Lung (tissue), 11 donors: ENCODE measurements at regions not wholly inside any gene's neighbourhood (a gene's known extent, or its start where the extent isn't known, plus 50 kb on each side); places are given as distances from the start of the nearest gene placed in this dataset.

Experiments
- ATAC-seq: fragments of 200-7000 bp; cut with Tn5 transposase; one replicate; pipeline ENCODE4 v1.9.1; 2020; ENCODE audit warnings: moderate number of reproducible peaks; ENCODE audit not compliant: insufficient read depth, low FRiP score
- DNase-seq, 3 donors: peaks; one replicate each; pipeline ENCODE4 v3.0.0-alpha.2; 2013 to 2017
- H3K27ac ChIP-seq, 2 donors: one replicate each; pipeline ENCODE4 v1.5.1; 2013; ENCODE audit warnings: mild to moderate bottlenecking in 2 of 2, moderate library complexity in 2 of 2, control low read depth in 1 of 2, inconsistent platforms in 1 of 2, low read depth in 1 of 2, low read length in 1 of 2
- H3K27me3 ChIP-seq, 3 donors: one replicate each; pipeline ENCODE4 v1.5.1; 2013; ENCODE audit warnings: low read length in 2 of 3; ENCODE audit not compliant: control insufficient read depth in 3 of 3, insufficient read depth in 3 of 3
- H3K36me3 ChIP-seq, 4 donors: one replicate each; pipeline ENCODE4 v1.5.1; 2013; ENCODE audit warnings: low read length in 4 of 4, mild to moderate bottlenecking in 1 of 4, moderate library complexity in 1 of 4; ENCODE audit not compliant: control insufficient read depth in 4 of 4, insufficient read depth in 4 of 4
- H3K4me1 ChIP-seq, 5 donors: one replicate each; pipeline ENCODE4 v1.5.1; 2013; ENCODE audit warnings: low read length in 5 of 5, mild to moderate bottlenecking in 2 of 5, moderate library complexity in 1 of 5; ENCODE audit not compliant: control insufficient read depth in 5 of 5, insufficient read depth in 5 of 5
- H3K4me3 ChIP-seq: one replicate; pipeline ENCODE4 v1.5.1; 2013; ENCODE audit warnings: mild to moderate bottlenecking, control low read depth, moderate library complexity
- H3K9ac ChIP-seq, 2 donors: one replicate each; pipeline ENCODE4 v1.5.1; 2013; ENCODE audit warnings: low read length in 2 of 2, control low read depth in 1 of 2; ENCODE audit not compliant: insufficient read depth in 1 of 2
- H3K9me3 ChIP-seq, 4 donors: one replicate each; pipeline ENCODE4 v1.5.1; 2013; ENCODE audit warnings: low read length in 3 of 4, mild to moderate bottlenecking in 1 of 4, moderate library complexity in 1 of 4; ENCODE audit not compliant: control insufficient read depth in 4 of 4, insufficient read depth in 3 of 4
- CTCF ChIP-seq: IDR thresholded peaks from 2 replicates; pipeline ENCODE4 v1.5.1; 2012; ENCODE audit warnings: mild to moderate bottlenecking; ENCODE audit errors: control extremely low read depth, extremely low read depth
- WGBS, 2 donors: extraction: QIAGEN DNeasy Blood & Tissue Kit; methylation state at CpG; one replicate each; pipeline ENCODE4 v1.1.7; 2013; 5-methylcytosine and 5-hydroxymethylcytosine counted together
- donor health status: control.
- donor health status: control.
- donor health status: Bipolar disorder and iron deficiency.
- donor health status: healthy.
- donor health status: DM: yes; HTN: yes; CAD: no.

DNA sequence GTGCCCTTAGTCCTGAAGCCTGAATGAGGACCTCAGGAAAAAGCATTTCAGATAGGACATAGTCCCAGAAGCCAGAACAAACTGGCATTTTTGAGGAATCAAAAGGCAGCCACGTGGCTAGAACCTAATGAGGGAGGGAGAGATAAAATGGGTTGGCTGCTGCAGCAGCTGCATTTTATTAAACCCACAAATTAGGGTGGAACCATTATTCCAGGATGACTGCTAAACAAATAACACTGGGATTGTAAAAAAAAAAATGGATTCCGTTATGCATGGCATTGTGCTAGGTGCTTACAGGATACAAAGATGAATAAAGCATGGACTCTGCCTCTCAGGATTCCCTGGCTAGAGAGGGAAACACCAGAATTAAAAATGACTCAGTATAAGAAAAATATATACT lies 141.5 kb downstream of the SATB1 start:
- Histone ChIP-seq H3K27ac (no peak overlapping the region), H3K4me3 (no peak overlapping the region), H3K9me3 (no peaks in the 10 kb centered on the region), H3K36me3 (no peaks in the 10 kb centered on the region), H3K9ac (no peak overlapping the region), H3K4me1 (no peaks in the 10 kb centered on the region), H3K27me3 (no peaks in the 10 kb centered on the region)
- 73 to 75% methylated on average over 2 of the region's 2 CpGs for WGBS, 2 donors
- ATAC-seq (no peak), DNase-seq (no peak)
- no peak for TF ChIP-seq CTCF

- Histone ChIP-seq H3K27ac (no peak overlapping the region), H3K4me1 (no peaks in the 10 kb centered on the region), H3K9me3 (no peaks in the 10 kb centered on the region), H3K27me3 (no peaks in the 10 kb centered on the region), H3K36me3 (no peaks in the 10 kb centered on the region), H3K9ac (no peak overlapping the region), H3K4me3 (no peak overlapping the region)
- ATAC-seq (no peak), DNase-seq (no peak)
- no peak for TF ChIP-seq CTCF
- WGBS, 2 donors, result 61 to 82% methylated on average over 2 of the region's 2 CpGs
Observed at GRCh38 chr3:18282507-18282906, 142.6 kb downstream of the SATB1 start.

DNA sequence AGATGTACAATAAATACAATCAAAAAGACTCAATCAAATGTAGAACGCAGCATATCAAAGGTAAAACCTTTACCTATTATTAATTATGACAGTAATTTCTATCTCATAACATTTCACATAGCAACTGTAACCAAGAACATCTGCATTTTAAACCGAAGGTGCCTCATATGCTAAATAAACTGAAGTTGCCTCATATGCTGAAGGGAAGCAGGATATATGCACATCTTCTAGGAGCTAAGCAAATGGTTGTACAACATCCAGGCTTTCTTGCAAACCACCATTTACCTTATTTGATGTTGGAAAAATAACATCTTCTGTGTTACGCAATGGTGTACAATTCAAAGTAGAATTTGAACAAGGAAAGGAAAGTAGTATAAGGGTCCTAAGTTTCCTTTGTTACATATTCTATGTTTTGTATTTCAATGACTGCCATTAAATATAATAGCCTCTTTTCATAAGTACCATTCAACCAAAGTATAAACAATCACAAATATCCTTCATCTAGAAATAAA lies 145.9 kb downstream of the SATB1 start:
- H3K9me3 ChIP-seq, result no peaks in the 10 kb centered on the region
- WGBS, 2 donors, result 86 to 94% methylated on average over 3 of the region's 3 CpGs
- no peaks in the 10 kb centered on the region for H3K4me1 ChIP-seq
- DNase-seq (no peak), ATAC-seq (no peak)
- no peak overlapping the region for H3K27ac ChIP-seq
- TF ChIP-seq CTCF, result no peak
- no peaks in the 10 kb centered on the region for H3K27me3 ChIP-seq
- no peak overlapping the region for H3K9ac ChIP-seq
- no peaks in the 10 kb centered on the region for H3K36me3 ChIP-seq
- no peak overlapping the region for H3K4me3 ChIP-seq

DNA sequence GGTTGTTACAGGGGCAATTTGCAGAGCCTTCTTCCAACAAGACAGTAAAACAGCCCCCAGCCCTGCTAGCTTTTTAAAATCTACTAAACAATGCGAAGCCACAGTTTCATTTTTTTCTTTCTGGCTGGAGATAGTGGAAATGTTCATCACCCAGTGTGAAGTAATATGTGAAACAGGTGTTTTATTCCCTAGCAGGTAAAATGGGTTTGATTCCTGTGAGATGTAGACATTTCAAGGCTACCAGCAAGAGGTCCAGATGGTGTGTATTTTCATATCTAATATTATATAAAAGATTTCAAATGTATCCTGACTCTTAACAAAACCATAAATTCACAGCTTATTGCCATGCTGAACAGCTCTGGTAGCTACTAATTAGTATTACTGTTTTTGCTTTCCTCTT lies 160.3 kb downstream of the SATB1 start:
- Histone ChIP-seq H3K27me3 (no peaks in the 10 kb centered on the region), H3K9ac (no peak overlapping the region), H3K4me1 (no peaks in the 10 kb centered on the region), H3K27ac (no peak overlapping the region), H3K4me3 (no peak overlapping the region), H3K9me3 (no peaks in the 10 kb centered on the region), H3K36me3 (no peaks in the 10 kb centered on the region)
- TF ChIP-seq CTCF, result no peak
- ATAC-seq (no peak), DNase-seq (no peak)
- 83 to 85% methylated on average over 1 of the region's 1 CpG for WGBS, 2 donors
